MV-4-11 (cell line): ENCODE measurements at regions not wholly inside any gene's neighbourhood (a gene's known extent, or its start where the extent isn't known, plus 50 kb on each side); places are given as distances from the start of the nearest gene placed in this dataset.
"Not testable (repeated sequence)": the region's sequence is repeated elsewhere in the genome, so short reads cannot be mapped to it uniquely, and the experiment has no call there.

Experiments used
- DNase-seq: peaks from one replicate; lab custom pipeline; 2025; lab: John Stamatoyannopoulos, UW

DNA sequence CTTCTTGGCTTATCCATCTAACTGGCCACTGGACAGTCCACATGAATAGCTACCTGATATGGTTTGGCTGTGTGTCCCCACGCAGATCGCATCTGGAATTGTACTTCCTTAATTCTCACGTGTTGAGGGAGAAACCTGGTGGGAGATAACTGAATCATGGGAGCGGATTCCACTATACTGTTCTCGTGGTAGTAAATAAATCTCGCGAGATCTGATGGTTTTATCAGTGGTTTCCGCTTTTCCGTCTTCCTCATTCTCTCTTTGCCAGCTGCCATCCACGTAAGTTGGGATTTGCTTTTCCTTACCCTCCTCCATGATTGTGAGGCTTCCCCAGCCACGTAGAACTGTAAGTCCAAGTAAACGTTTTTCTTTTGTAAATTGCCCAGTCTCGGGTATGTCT lies 1496.4 kb downstream of the KHDRBS2 start:
- DNase-seq: not testable (repeated sequence)

DNA sequence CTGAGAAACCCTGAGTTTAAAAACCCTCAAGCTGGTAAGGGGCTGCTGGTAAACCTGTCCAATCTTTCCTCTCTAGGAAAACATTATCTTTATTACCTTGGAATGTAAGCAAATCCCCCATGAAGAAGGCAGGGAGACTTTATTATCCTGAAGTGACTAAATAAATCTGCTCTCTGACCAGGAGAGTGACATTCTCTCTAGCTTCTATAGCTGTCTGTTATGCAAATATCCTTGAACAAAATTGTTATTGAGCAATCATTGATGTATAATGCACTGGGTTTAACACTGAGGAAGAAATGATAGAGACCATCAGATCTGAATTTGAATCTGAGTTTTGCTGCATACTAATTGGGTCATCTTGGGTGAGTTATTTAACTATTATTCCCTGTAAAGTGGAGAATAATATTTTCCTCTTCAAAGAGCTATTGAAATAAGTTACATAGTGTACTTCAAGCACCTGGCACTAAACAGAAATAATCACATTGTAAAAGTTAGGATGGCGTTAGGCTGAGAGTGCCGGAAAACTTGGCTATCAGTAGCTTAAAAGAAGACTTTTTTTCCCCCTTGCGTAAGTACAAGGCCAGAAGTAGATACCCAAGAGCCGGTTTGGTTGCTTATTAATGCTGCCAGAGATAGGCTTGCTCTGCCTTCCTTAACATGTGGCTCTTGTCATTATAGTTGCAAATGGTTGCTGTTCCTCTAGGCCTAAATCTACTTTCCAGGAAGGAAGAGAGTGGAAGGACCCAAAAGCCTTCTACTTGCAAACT lies 1503.1 kb downstream of the KHDRBS2 start:
- not testable (repeated sequence) for DNase-seq

DNA sequence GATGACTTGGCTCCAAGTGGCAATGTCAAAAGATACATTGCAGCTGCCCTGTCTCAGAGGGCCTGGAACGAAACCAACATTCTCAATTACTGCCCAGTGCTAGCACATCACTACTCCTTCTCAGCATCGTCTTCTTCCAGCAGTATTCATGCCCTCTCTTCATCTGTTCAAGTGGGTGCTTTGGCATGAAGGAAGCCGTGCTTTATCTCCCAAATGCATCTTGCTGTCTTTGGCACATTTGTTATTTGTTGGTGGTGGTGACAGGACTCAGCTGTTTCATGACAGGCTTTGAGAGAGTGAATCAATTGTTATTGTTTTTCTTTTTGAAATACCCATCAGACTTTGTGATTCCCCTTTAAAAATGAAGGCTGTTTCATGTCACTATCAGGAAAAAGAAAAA lies 1506.4 kb downstream of the KHDRBS2 start:
- DNase-seq: not testable (repeated sequence)

- not testable (repeated sequence) for DNase-seq
These were observed 1518.1 kb downstream of the KHDRBS2 start for GRCh38 chr6:60767791-60768499.

DNA sequence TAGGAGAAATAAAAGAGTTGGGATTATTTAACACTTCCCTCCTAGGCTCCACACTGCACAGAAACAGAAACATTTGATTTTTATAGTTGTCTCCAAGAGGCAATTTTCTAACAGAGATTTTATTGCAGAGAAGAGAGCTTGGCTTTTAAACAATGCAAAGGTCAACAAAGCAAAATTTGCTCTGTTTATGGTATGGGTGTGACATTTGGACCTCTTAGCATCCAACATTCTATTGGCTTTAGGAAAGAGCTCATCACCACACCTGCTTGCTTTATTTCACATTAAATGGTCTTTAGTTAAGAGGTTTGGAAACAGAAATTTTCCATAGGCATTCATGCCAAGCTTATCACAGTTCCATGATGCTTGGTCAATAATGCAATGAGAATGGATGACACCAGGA lies 1520.7 kb downstream of the KHDRBS2 start:
- DNase-seq: not testable (repeated sequence)

GRCh38 chr6:60763464-60764080 lies 1522.5 kb downstream of the KHDRBS2 start:
- not testable (repeated sequence) for DNase-seq

GRCh38 chr6:60760928-60761327 lies 1525.1 kb downstream of the KHDRBS2 start:
- not testable (repeated sequence) for DNase-seq

- DNase-seq: not testable (repeated sequence)
These were observed 1526.7 kb downstream of the KHDRBS2 start for GRCh38 chr6:60759149-60759825.

GRCh38 chr6:60758725-60759124 lies 1527.3 kb downstream of the KHDRBS2 start:
- not testable (repeated sequence) for DNase-seq

- DNase-seq: no peak
These were observed 1531.1 kb downstream of the KHDRBS2 start for GRCh38 chr6:60754879-60755278.

GRCh38 chr6:60750353-60751081 lies 1535.5 kb downstream of the KHDRBS2 start:
- not testable (repeated sequence) for DNase-seq

DNA sequence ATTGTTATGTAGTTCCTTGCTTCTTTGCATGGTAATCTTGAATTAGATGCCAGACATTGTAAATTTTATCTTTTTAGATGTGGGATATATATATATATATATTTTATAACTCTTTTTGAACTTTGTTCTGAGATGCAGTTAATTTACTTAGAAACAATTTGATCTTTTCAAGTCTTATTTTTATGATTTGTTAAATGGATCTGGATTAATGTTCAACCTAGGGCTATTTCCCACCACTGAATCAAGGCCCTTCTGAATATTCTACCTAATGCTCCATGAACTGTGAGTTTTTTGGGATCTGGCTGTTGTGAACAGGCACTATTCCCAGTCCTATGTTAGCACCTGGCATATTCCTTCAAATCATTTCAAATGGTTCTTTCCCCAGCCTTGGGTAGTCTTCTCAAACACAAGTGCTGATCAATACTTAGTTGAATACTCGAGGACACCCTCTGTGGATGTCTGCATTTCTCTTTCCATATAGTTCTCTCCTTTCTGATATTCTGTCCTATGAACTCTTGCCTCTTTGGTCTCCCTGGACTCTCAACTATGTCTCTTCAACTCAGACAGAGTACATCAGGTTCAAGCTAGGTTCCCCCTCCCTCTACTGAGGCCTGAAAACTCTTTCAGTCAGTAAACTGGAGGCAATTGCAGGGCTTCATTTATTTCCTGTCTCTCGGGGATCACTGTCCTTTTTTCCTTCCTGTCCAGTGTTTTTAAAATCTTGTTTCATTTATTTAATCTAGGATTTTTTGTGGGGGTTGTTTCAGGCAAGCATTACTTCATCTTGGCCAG lies 1538.1 kb downstream of the KHDRBS2 start:
- DNase-seq: not testable (repeated sequence)

GRCh38 chr6:60737764-60738425 lies 1548.1 kb downstream of the KHDRBS2 start:
- peak; percentile 50 for DNase-seq

- not testable (repeated sequence) for DNase-seq
These were observed 1548.7 kb downstream of the KHDRBS2 start for GRCh38 chr6:60737315-60737714.

- DNase-seq: not testable (repeated sequence)
These were observed 1562.1 kb downstream of the KHDRBS2 start for GRCh38 chr6:60723935-60724334.

DNA sequence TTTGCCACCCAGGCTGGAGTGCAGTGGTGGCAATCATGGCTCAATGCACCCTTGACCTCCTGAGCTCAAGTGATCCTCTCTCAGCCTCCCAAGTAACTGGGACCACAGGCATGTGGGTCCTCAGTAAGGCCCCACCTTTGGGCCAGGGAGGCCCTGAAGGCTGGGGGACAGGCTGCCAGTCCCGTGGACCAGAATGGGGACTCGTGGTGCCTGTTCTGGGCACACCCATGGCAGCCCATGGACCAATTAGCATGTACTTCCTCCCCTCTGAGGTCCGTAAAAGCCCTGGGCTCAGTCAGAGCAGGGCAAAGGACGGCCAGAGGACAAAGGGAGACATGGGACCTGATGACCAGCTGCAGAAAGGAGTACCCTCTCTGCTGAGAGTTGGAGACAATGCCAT lies 1590.8 kb downstream of the KHDRBS2 start:
- no peak for DNase-seq

DNA sequence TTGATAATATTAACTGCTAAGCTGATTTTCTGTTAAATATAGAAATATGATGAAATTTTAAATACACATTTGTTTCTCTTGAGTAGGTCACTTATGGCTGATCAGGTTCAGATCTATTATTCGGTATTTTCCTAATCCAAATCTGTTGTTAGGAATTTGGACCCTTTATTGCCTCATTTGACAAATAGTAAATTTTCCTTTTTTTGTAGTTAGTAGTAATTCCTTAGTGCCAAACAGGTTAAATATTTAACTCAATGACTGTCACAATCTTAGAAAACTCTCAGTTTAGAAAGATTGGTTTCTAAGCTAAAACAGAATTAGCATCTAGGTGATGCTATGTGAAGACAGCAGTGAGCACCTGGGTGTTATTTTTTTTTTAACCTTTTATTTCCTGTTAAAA lies 1598.9 kb downstream of the KHDRBS2 start:
- DNase-seq: no peak

DNA sequence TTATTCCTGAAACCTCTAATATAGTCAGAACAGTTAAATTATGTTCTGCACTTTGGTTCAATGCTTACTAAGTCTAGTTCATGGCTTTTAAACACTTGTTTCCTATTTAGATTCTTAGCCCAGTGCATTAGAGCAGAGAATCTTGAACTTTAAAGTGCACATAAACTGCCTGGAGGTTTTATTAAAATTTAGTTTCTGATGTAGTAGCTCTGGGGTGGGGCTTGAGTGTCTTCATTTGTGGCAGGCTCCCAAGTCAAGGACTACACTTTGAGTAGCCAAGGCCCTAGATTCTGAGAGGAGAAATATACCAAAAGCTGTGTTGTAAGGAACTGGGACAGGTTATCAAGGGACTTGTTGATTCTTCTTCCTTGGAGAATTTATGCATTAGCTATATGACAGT lies 1604.2 kb downstream of the KHDRBS2 start:
- no peak for DNase-seq

- DNase-seq: no peak
These were observed 1606.8 kb downstream of the KHDRBS2 start for GRCh38 chr6:60679175-60679574.

DNA sequence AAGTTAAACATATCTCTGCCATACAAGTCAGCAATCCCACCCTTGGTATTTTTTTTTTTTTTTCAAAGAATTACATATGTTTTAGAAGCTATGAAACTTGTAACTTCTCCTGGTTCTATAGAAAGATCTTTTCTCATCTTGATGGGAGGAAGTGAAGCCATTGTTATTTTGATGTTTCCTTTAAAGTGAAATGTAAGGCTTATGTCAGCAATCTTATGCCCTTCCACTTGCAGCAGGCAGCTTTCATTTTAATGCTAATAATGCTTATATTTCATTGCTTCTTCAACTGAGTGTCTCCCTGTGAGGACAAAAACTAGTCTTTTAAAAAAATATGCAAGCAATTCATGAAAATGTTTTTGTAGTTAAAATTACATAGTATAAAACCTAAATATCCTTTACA lies 1614.7 kb downstream of the KHDRBS2 start:
- DNase-seq: no peak
